WTC11 (cell line): ENCODE measurements at regions not wholly inside any gene's neighbourhood (a gene's known extent, or its start where the extent isn't known, plus 50 kb on each side); places are given as distances from the start of the nearest gene placed in this dataset.

Experiments used
- CTCF ChIP-seq: fragments of 200-600 bp; IDR thresholded peaks from 2 replicates; pipeline ENCODE4 v1.8.0; 2022; ENCODE audit warnings: antibody characterized with exemption
- HMGXB4 ChIP-seq: sonication (generic); formaldehyde crosslinking; IDR thresholded peaks from 2 replicates; pipeline ENCODE4 v1.8.1; 2023; ENCODE audit warnings: mild to moderate bottlenecking, moderate library complexity, missing genetic modification reagents
- NR1H2 ChIP-seq: sonication (generic); formaldehyde crosslinking; IDR thresholded peaks from 2 replicates; pipeline ENCODE4 v1.9.0; 2021; ENCODE audit warnings: mild to moderate bottlenecking, moderate library complexity, missing genetic modification reagents
- TEAD4 ChIP-seq: sonication (generic); formaldehyde crosslinking; IDR thresholded peaks from 2 replicates; pipeline ENCODE4 v1.8.0; 2022; ENCODE audit warnings: mild to moderate bottlenecking, missing genetic modification reagents
- ZNF263 ChIP-seq: sonication (generic); formaldehyde crosslinking; IDR thresholded peaks from 2 replicates; pipeline ENCODE4 v1.8.1; 2022; ENCODE audit warnings: low read depth, mild to moderate bottlenecking, moderate library complexity, missing genetic modification reagents
- TF ChIP-seq, protein P1 (sequence below): sonication (generic); formaldehyde crosslinking; IDR thresholded peaks from 2 replicates; pipeline ENCODE4 v1.8.1; 2023; ENCODE audit warnings: mild to moderate bottlenecking, missing genetic modification reagents, moderate library complexity

- TF ChIP-seq CTCF (no peak), NR1H2 (CRISPR knock-in tag) (no peak), ZNF263 (CRISPR knock-in tag) (no peak), HMGXB4 (CRISPR knock-in tag) (no peak), TEAD4 (CRISPR knock-in tag) (no peak)
- TF ChIP-seq, protein P1, sequence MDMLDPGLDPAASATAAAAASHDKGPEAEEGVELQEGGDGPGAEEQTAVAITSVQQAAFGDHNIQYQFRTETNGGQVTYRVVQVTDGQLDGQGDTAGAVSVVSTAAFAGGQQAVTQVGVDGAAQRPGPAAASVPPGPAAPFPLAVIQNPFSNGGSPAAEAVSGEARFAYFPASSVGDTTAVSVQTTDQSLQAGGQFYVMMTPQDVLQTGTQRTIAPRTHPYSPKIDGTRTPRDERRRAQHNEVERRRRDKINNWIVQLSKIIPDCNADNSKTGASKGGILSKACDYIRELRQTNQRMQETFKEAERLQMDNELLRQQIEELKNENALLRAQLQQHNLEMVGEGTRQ (CRISPR knock-in tag) = no peak
These were observed 147.5 kb upstream of the PPP2R2D start for GRCh38 chr10:131753336-131753735.
